Superior temporal gyrus (tissue), 1 donor: ENCODE measurements at regions not wholly inside any gene's neighbourhood (a gene's known extent, or its start where the extent isn't known, plus 50 kb on each side); places are given as distances from the start of the nearest gene placed in this dataset.

Source experiments
- DNase-seq: peaks from one replicate; pipeline ENCODE4 v3.0.0-alpha.2; 2016; ENCODE audit errors: extremely low spot score

- DNase-seq: no peak
These were observed 277.0 kb downstream of the MRPL39 start for GRCh38 chr21:25330266-25330665.

- DNase-seq: no peak
These were observed 278.0 kb downstream of the MRPL39 start for GRCh38 chr21:25329227-25329825.

- DNase-seq: no peak
These were observed 278.5 kb downstream of the MRPL39 start for GRCh38 chr21:25328736-25329135.

- no peak for DNase-seq
These were observed 281.1 kb downstream of the MRPL39 start for GRCh38 chr21:25326181-25326580.

GRCh38 chr21:25324666-25325065, 282.6 kb downstream of the MRPL39 start:
- no peak for DNase-seq

GRCh38 chr21:25323356-25323949, 283.8 kb downstream of the MRPL39 start:
- no peak for DNase-seq

GRCh38 chr21:25314247-25314646, 293.0 kb downstream of the MRPL39 start:
- no peak for DNase-seq

- peak; percentile 33 for DNase-seq
These were observed 293.5 kb downstream of the MRPL39 start for GRCh38 chr21:25313829-25314228.

GRCh38 chr21:25307489-25307888, 299.8 kb downstream of the MRPL39 start:
- no peak for DNase-seq

- DNase-seq: no peak
These were observed 302.7 kb downstream of the MRPL39 start for GRCh38 chr21:25304611-25305010.

- DNase-seq: no peak
These were observed 306.6 kb downstream of the MRPL39 start for GRCh38 chr21:25300632-25301031.

- DNase-seq: no peak
These were observed 308.5 kb downstream of the MRPL39 start for GRCh38 chr21:25298512-25299491.

GRCh38 chr21:25297117-25297516, 310.2 kb downstream of the MRPL39 start:
- no peak for DNase-seq

GRCh38 chr21:25296252-25296651, 311.0 kb downstream of the MRPL39 start:
- no peak for DNase-seq

GRCh38 chr21:25292396-25292795, 314.9 kb downstream of the MRPL39 start:
- DNase-seq: no peak

- DNase-seq: no peak
These were observed 323.6 kb downstream of the MRPL39 start for GRCh38 chr21:25283720-25284119.

- no peak for DNase-seq
These were observed 326.1 kb downstream of the MRPL39 start for GRCh38 chr21:25281134-25281533.

- DNase-seq: no peak
These were observed 327.2 kb downstream of the MRPL39 start for GRCh38 chr21:25280061-25280460.

GRCh38 chr21:25273959-25274358, 333.3 kb downstream of the MRPL39 start:
- DNase-seq: no peak

- no peak for DNase-seq
These were observed 352.6 kb downstream of the MRPL39 start for GRCh38 chr21:25254491-25255174.

GRCh38 chr21:25246546-25246945, 360.7 kb downstream of the MRPL39 start:
- no peak for DNase-seq

- no peak for DNase-seq
These were observed 362.5 kb downstream of the MRPL39 start for GRCh38 chr21:25244735-25245134.
